ENCODE measurements at regions not wholly inside any gene's neighbourhood (a gene's known extent, or its start where the extent isn't known, plus 50 kb on each side); places are given as distances from the start of the nearest gene placed in this dataset.

- H3K36me3 Mint-ChIP-seq (ENCODE audit: low read depth), result no peaks in the 10 kb centered on the region
- H3K27ac Mint-ChIP-seq (ENCODE audit: unreplicated experiment), result no peak overlapping the region
- no peak for TF ChIP-seq CTCF (IDR thresholded peaks at IDR 0.05)
- no peaks in the 10 kb centered on the region for H3K27me3 Mint-ChIP-seq (ENCODE audit: low read depth)
- H3K4me1 Mint-ChIP-seq (ENCODE audit: low read depth), result no peaks in the 10 kb centered on the region
- H3K4me3 Mint-ChIP-seq (ENCODE audit: unreplicated experiment), result no peak overlapping the region
- DNase-seq (ENCODE audit: low spot score), result no peak
- no peaks in the 10 kb centered on the region for H3K9me3 Mint-ChIP-seq (ENCODE audit: low read depth)
Measured at GRCh38 chr12:97368462-97369163, 94.0 kb upstream of the RMST start.

- H3K27ac Mint-ChIP-seq (ENCODE audit: unreplicated experiment), result no peak overlapping the region
- H3K4me3 Mint-ChIP-seq (ENCODE audit: unreplicated experiment), result no peak overlapping the region
- H3K4me1 Mint-ChIP-seq (ENCODE audit: low read depth), result no peaks in the 10 kb centered on the region
- no peaks in the 10 kb centered on the region for H3K36me3 Mint-ChIP-seq (ENCODE audit: low read depth)
- DNase-seq (ENCODE audit: low spot score), result no peak
- no peaks in the 10 kb centered on the region for H3K27me3 Mint-ChIP-seq (ENCODE audit: low read depth)
- TF ChIP-seq CTCF (IDR thresholded peaks at IDR 0.05), result no peak
- H3K9me3 Mint-ChIP-seq (ENCODE audit: low read depth), result no peaks in the 10 kb centered on the region
Measured at GRCh38 chr12:97375310-97375709, 87.3 kb upstream of the RMST start.

GRCh38 chr12:97380440-97380839, 82.2 kb upstream of the RMST start:
- Mint-ChIP-seq H3K4me1 (ENCODE audit: low read depth) (no peaks in the 10 kb centered on the region), H3K27me3 (ENCODE audit: low read depth) (no peaks in the 10 kb centered on the region), H3K9me3 (ENCODE audit: low read depth) (peaks cover 8% of the 10 kb centered on the region), H3K36me3 (ENCODE audit: low read depth) (no peaks in the 10 kb centered on the region), H3K4me3 (ENCODE audit: unreplicated experiment) (no peak overlapping the region), H3K27ac (ENCODE audit: unreplicated experiment) (no peak overlapping the region)
- TF ChIP-seq CTCF (IDR thresholded peaks at IDR 0.05), result no peak
- DNase-seq (ENCODE audit: low spot score), result no peak

GRCh38 chr12:97385121-97385520, 77.5 kb upstream of the RMST start:
- Mint-ChIP-seq H3K27me3 (ENCODE audit: low read depth) (no peaks in the 10 kb centered on the region), H3K9me3 (ENCODE audit: low read depth) (peaks cover 8% of the 10 kb centered on the region), H3K4me1 (ENCODE audit: low read depth) (no peaks in the 10 kb centered on the region), H3K4me3 (ENCODE audit: unreplicated experiment) (no peak overlapping the region), H3K27ac (ENCODE audit: unreplicated experiment) (no peak overlapping the region), H3K36me3 (ENCODE audit: low read depth) (no peaks in the 10 kb centered on the region)
- DNase-seq (ENCODE audit: low spot score), result no peak
- TF ChIP-seq CTCF (IDR thresholded peaks at IDR 0.05), result no peak

- DNase-seq (ENCODE audit: low spot score), result no peak
- no peaks in the 10 kb centered on the region for H3K27me3 Mint-ChIP-seq (ENCODE audit: low read depth)
Measured at GRCh38 chr12:97386133-97386581, 76.4 kb upstream of the RMST start.

More at GRCh38 chr12:97386133-97386581, 76.4 kb upstream of the RMST start:
- Mint-ChIP-seq H3K36me3 (ENCODE audit: low read depth) (no peaks in the 10 kb centered on the region), H3K9me3 (ENCODE audit: low read depth) (peaks cover 8% of the 10 kb centered on the region), H3K4me1 (ENCODE audit: low read depth) (no peaks in the 10 kb centered on the region), H3K4me3 (ENCODE audit: unreplicated experiment) (no peak overlapping the region), H3K27ac (ENCODE audit: unreplicated experiment) (no peak overlapping the region)
- TF ChIP-seq CTCF (IDR thresholded peaks at IDR 0.05), result no peak

All from chondrocyte (in vitro differentiated cells).